Panc1 (cell line): ENCODE measurements at regions not wholly inside any gene's neighbourhood (a gene's known extent, or its start where the extent isn't known, plus 50 kb on each side); places are given as distances from the start of the nearest gene placed in this dataset.

Source experiments
- ATAC-seq: fragments of 200-7000 bp; cut with Tn5 transposase; 2 replicates; pipeline ENCODE4 v1.9.1; 2020; ENCODE audit warnings: mild to moderate bottlenecking, moderate library complexity
- BruUV-seq: library from RNA; stranded (reverse); fragments of 400-500 nt; replicated peaks from 2 replicates; lab custom pipeline; 2021; lab: Mats Ljungman, UMichigan
- CTCF ChIA-PET: fragments of 300-600 bp; sonication (Branson Sonifier 250); formaldehyde crosslinking; loops from one replicate; lab custom pipeline; 2022; ENCODE audit warnings: antibody characterized with exemption; lab: Charles Lee
- POLR2A ChIA-PET: fragments of 300-600 bp; sonication (Branson Sonifier 250); formaldehyde crosslinking; loops from one replicate; lab custom pipeline; 2022; ENCODE audit warnings: antibody characterized with exemption; lab: Charles Lee
- DNase-seq: peaks from one replicate; pipeline ENCODE4 v3.0.0-alpha.2; 2010; ENCODE audit warnings: low read depth, low spot score
- H3K27ac ChIP-seq: 2 replicates; pipeline ENCODE4 v1.5.1; 2011; ENCODE audit warnings: mild to moderate bottlenecking, low read length, inconsistent platforms
- H3K27me3 ChIP-seq: fragments of 200-500 bp; sonication (Bioruptor generic); 2 replicates; pipeline ENCODE4 v1.6.0; 2014; ENCODE audit warnings: low read length, inconsistent platforms; ENCODE audit not compliant: control insufficient read depth, insufficient read depth
- H3K36me3 ChIP-seq: fragments of 200-500 bp; sonication (Bioruptor generic); 2 replicates; pipeline ENCODE4 v1.5.1; 2014; ENCODE audit warnings: inconsistent platforms, mild to moderate bottlenecking, low read length, moderate library complexity; ENCODE audit not compliant: control insufficient read depth, insufficient read depth
- H3K4me1 ChIP-seq: 2 replicates; pipeline ENCODE4 v1.5.1; 2011; ENCODE audit warnings: inconsistent platforms, mild to moderate bottlenecking, low read length, moderate library complexity; ENCODE audit not compliant: control insufficient read depth, insufficient read depth
- H3K4me3 ChIP-seq, 2 experiments: 2 replicates each; pipeline ENCODE4 v1.5.1; 2011 to 2012; ENCODE audit warnings: low read depth in 2 of 2, low read length in 2 of 2, mild to moderate bottlenecking in 2 of 2, inconsistent platforms in 1 of 2, moderate library complexity in 1 of 2
- H3K9me3 ChIP-seq: fragments of 200-500 bp; sonication (Bioruptor generic); 2 replicates; pipeline ENCODE4 v1.5.1; 2014; ENCODE audit warnings: low read depth, mild to moderate bottlenecking, inconsistent platforms, low read length, moderate library complexity; ENCODE audit not compliant: control insufficient read depth, insufficient read depth
- POLR2AphosphoS5 ChIP-seq: IDR thresholded peaks from 2 replicates; pipeline ENCODE4 v1.6.1; 2012; ENCODE audit warnings: mild to moderate bottlenecking, low read depth, low read length, moderate library complexity
- SIN3A ChIP-seq: IDR thresholded peaks from 2 replicates; pipeline ENCODE4 v1.6.1; 2012; ENCODE audit warnings: low read depth, mild to moderate bottlenecking, low read length, moderate library complexity, borderline replicate concordance; ENCODE audit not compliant: insufficient read depth
- TCF7L2 ChIP-seq: IDR thresholded peaks from 2 replicates; pipeline ENCODE4 v1.6.1; 2011; ENCODE audit warnings: mild to moderate bottlenecking, low read depth, low read length, inconsistent platforms
- in situ Hi-C: cut with HindIII; loops from 2 replicates; pipeline ENCODE4 v1.10.0; 2016; ENCODE audit warnings: low sequenced_read_pairs, low pct_unique_long_range_greater_than_20kb
- intact Hi-C: fragments of 100-400 bp; cut with micrococcal nuclease; formaldehyde crosslinking; loops from one replicate; pipeline ENCODE4 v1.10.0; 2022; ENCODE audit not compliant: unreplicated experiment
- TF ChIP-seq, protein P1 (sequence below): fragments of 450-650 bp; IDR thresholded peaks from 2 replicates; pipeline ENCODE4 v1.5.1; 2017; ENCODE audit warnings: mild to moderate bottlenecking
- TF ChIP-seq, protein P2 (sequence below), 2 experiments: IDR thresholded peaks; 2 replicates each; pipeline ENCODE4 v1.6.1; 2011 to 2012; ENCODE audit warnings: low read depth in 2 of 2, control low read depth in 1 of 2, low read length in 1 of 2, mild to moderate bottlenecking in 1 of 2, moderate library complexity in 1 of 2; ENCODE audit not compliant: insufficient read depth in 1 of 2

DNA sequence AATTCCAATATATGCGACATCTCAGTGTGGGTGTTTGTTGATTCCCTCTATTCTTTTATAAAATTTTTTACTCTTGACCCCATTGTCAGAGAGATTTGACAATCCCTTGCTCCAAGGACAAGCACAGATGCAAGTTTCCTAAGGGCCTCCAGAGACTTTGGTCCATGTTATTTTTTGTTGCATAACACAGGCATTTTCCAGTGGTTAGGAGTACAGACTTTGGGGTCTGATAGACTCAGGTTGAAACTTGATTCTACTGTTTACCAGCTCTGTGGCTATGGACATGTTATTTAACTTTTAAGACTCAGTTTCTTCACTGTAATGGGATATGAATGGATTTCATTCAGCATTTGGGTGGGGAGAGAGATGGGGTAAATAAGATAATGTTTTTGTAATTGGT is 361.3 kb downstream of the ENC1 start:
- H3K27me3 ChIP-seq, result no peaks in the 10 kb centered on the region; the same call in 1 of the 2 replicates
- no peaks in the 10 kb centered on the region for H3K36me3 ChIP-seq
- POLR2A ChIA-PET, result no interaction called here
- TF ChIP-seq POLR2AphosphoS5, result no peak
- TF ChIP-seq SIN3A, result no peak
- TF ChIP-seq, protein P1, sequence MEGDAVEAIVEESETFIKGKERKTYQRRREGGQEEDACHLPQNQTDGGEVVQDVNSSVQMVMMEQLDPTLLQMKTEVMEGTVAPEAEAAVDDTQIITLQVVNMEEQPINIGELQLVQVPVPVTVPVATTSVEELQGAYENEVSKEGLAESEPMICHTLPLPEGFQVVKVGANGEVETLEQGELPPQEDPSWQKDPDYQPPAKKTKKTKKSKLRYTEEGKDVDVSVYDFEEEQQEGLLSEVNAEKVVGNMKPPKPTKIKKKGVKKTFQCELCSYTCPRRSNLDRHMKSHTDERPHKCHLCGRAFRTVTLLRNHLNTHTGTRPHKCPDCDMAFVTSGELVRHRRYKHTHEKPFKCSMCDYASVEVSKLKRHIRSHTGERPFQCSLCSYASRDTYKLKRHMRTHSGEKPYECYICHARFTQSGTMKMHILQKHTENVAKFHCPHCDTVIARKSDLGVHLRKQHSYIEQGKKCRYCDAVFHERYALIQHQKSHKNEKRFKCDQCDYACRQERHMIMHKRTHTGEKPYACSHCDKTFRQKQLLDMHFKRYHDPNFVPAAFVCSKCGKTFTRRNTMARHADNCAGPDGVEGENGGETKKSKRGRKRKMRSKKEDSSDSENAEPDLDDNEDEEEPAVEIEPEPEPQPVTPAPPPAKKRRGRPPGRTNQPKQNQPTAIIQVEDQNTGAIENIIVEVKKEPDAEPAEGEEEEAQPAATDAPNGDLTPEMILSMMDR, result no peak
- TF ChIP-seq TCF7L2, result no peak
- TF ChIP-seq, protein P2, sequence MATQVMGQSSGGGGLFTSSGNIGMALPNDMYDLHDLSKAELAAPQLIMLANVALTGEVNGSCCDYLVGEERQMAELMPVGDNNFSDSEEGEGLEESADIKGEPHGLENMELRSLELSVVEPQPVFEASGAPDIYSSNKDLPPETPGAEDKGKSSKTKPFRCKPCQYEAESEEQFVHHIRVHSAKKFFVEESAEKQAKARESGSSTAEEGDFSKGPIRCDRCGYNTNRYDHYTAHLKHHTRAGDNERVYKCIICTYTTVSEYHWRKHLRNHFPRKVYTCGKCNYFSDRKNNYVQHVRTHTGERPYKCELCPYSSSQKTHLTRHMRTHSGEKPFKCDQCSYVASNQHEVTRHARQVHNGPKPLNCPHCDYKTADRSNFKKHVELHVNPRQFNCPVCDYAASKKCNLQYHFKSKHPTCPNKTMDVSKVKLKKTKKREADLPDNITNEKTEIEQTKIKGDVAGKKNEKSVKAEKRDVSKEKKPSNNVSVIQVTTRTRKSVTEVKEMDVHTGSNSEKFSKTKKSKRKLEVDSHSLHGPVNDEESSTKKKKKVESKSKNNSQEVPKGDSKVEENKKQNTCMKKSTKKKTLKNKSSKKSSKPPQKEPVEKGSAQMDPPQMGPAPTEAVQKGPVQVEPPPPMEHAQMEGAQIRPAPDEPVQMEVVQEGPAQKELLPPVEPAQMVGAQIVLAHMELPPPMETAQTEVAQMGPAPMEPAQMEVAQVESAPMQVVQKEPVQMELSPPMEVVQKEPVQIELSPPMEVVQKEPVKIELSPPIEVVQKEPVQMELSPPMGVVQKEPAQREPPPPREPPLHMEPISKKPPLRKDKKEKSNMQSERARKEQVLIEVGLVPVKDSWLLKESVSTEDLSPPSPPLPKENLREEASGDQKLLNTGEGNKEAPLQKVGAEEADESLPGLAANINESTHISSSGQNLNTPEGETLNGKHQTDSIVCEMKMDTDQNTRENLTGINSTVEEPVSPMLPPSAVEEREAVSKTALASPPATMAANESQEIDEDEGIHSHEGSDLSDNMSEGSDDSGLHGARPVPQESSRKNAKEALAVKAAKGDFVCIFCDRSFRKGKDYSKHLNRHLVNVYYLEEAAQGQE (IDR thresholded peaks at IDR 0.05; ENCODE audit: insufficient read depth in 1 of 2, low read depth in 2 of 2, low read length in 1 of 2), result no peak
- intact Hi-C loops, result no loop called here
- BruUV-seq, result no TSS peak
- H3K4me1 ChIP-seq, result no peaks in the 10 kb centered on the region
- ATAC-seq, result no peak
- DNase-seq, result no peak
- H3K4me3 ChIP-seq, result no peak overlapping the region
- no peak overlapping the region for H3K27ac ChIP-seq
- no peaks in the 10 kb centered on the region for H3K9me3 ChIP-seq
- in situ Hi-C loops, result no loop called here
- CTCF ChIA-PET, result no interaction called here

DNA sequence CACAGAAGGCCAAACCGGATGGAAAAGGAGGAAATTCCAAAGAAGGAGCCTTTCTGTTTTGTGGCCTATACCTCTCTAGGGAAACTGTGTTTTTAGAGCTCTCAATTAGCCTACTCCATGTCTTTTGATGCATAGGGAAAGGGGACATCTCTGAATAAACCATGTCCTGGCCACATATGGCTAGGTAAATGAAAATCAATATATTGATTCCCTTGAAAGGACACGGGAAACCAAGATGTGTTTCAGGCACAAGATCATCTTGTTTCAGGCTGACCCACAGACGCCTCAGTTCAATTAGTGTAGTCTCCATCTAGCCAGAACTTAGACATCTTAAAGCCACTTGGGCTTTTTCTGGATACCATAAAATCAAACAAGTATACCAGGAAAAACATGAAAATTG is 363.1 kb downstream of the ENC1 start:
- Histone ChIP-seq H3K27me3 (no peaks in the 10 kb centered on the region; the same call in 1 of the 2 replicates), H3K36me3 (no peaks in the 10 kb centered on the region), H3K9me3 (no peaks in the 10 kb centered on the region), H3K27ac (no peak overlapping the region), H3K4me3 (no peak overlapping the region), H3K4me1 (no peaks in the 10 kb centered on the region)
- in situ Hi-C loops (no loop called here), intact Hi-C loops (no loop called here)
- DNase-seq, result no peak
- BruUV-seq, result no TSS peak
- no peak for ATAC-seq
- TF ChIP-seq, protein P2 (IDR thresholded peaks at IDR 0.05; ENCODE audit: insufficient read depth in 1 of 2, low read depth in 2 of 2, low read length in 1 of 2), result no peak
- no peak for TF ChIP-seq SIN3A
- no peak for TF ChIP-seq TCF7L2
- TF ChIP-seq, protein P1, result no peak
- TF ChIP-seq POLR2AphosphoS5, result no peak
- ChIA-PET CTCF (no interaction called here), POLR2A (no interaction called here)
